ENCODE measurements at regions not wholly inside any gene's neighbourhood (a gene's known extent, or its start where the extent isn't known, plus 50 kb on each side); places are given as distances from the start of the nearest gene placed in this dataset.

DNA sequence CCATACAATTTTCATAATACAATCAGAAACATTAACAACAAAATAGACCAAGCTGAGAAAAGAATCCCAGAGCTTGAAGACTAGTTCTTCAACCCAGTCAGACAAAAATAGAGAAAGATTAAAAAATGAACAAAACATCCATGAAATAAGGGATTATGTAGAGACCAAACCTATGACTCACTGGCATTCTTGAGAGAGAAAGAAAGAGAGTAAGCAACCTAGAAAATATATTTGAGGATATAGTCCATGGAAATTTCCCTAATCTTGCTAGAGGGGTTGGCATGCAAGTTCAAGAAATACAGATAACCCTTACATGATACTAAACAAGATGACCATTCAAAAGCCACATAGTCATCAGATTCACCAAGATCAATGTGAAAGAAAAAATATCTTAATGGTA is 281.7 kb downstream of the CCDC85A start:
- TF ChIP-seq, protein P1, sequence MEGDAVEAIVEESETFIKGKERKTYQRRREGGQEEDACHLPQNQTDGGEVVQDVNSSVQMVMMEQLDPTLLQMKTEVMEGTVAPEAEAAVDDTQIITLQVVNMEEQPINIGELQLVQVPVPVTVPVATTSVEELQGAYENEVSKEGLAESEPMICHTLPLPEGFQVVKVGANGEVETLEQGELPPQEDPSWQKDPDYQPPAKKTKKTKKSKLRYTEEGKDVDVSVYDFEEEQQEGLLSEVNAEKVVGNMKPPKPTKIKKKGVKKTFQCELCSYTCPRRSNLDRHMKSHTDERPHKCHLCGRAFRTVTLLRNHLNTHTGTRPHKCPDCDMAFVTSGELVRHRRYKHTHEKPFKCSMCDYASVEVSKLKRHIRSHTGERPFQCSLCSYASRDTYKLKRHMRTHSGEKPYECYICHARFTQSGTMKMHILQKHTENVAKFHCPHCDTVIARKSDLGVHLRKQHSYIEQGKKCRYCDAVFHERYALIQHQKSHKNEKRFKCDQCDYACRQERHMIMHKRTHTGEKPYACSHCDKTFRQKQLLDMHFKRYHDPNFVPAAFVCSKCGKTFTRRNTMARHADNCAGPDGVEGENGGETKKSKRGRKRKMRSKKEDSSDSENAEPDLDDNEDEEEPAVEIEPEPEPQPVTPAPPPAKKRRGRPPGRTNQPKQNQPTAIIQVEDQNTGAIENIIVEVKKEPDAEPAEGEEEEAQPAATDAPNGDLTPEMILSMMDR (conservative IDR thresholded peaks at IDR 0.05), result no peak
- TF ChIP-seq EZH2 (IDR thresholded peaks at IDR 0.05; ENCODE audit: low read depth), result no peak

Data from PC-9 (cell line).